Bronchial epithelial cell (primary cell): ENCODE measurements at regions not wholly inside any gene's neighbourhood (a gene's known extent, or its start where the extent isn't known, plus 50 kb on each side); places are given as distances from the start of the nearest gene placed in this dataset.

Experiments used
- DNase-seq: peaks from one replicate; pipeline ENCODE4 v3.0.0-alpha.2; 2010; ENCODE audit warnings: low read depth
- FAIRE-seq: peaks from 2 replicates; lab custom pipeline; 2011; peaks lifted over from hg19 to GRCh38; lab: Jason Lieb, UNC
- H3K27me3 ChIP-seq: 2 replicates; pipeline ENCODE4 v1.5.1; 2011; ENCODE audit warnings: low read length; ENCODE audit not compliant: control insufficient read depth, insufficient read depth
- H3K36me3 ChIP-seq: 2 replicates; pipeline ENCODE4 v1.5.1; 2011; ENCODE audit warnings: low read length; ENCODE audit not compliant: control insufficient read depth, insufficient read depth
- H3K4me3 ChIP-seq: 2 replicates; pipeline ENCODE4 v1.5.1; 2011; ENCODE audit warnings: mild to moderate bottlenecking, low read depth, low read length, control low read depth
- CTCF ChIP-seq: IDR thresholded peaks from 2 replicates; pipeline ENCODE4 v1.5.1; 2011; ENCODE audit warnings: mild to moderate bottlenecking, moderate library complexity, low read length, control low read depth, inconsistent platforms; ENCODE audit not compliant: insufficient read depth, severe bottlenecking

- FAIRE-seq = no peak
- Histone ChIP-seq H3K4me3 (no peak overlapping the region), H3K27me3 (no peaks in the 10 kb centered on the region), H3K36me3 (no peaks in the 10 kb centered on the region)
- DNase-seq = no peak
- no peak for TF ChIP-seq CTCF
Measured at GRCh38 chr13:34351134-34351533, 533.2 kb downstream of the RFC3 start.

- no peak for FAIRE-seq
- Histone ChIP-seq H3K27me3 (no peaks in the 10 kb centered on the region), H3K4me3 (no peak overlapping the region), H3K36me3 (no peaks in the 10 kb centered on the region)
- DNase-seq = peak; percentile 58
- no peak for TF ChIP-seq CTCF
Measured at GRCh38 chr13:34352958-34353357, 535.0 kb downstream of the RFC3 start.

DNA sequence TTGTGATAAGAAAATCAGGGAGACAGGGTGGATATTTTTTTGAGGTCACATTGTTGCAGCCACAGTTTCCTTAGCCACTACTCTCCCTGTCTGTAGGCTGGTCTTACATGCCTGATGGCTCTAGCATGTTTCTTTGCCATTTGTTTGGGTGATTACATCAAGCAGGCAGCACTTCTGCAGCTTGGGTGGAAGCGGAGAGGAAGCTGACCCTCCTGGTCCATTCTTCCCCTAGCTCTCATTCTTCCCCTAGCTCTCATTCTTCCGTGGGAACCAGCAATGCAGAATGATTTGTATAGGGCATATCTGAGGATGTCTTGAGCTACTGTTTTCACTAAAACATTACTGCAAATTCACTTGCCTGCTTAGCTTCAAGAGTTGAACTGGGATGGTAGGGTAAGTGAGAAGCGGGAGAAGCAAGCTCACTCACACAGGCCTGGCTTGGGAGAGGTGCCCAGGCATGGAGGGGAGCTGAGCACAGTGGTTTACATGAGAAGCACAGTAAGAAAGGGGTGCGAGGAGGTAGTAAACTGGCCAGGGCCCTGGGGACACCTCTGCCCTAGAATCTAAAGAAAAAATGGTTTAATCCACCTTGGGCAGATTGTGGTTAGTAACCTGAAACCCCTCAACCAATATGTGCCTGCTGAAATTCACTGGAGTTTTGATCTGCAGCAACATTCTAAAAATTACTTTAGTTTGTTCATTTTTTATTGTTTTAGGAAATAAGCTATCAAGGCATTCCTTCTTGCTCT lies 538.9 kb downstream of the RFC3 start:
- Histone ChIP-seq H3K36me3 (no peaks in the 10 kb centered on the region), H3K27me3 (no peaks in the 10 kb centered on the region), H3K4me3 (no peak overlapping the region)
- no peak for DNase-seq
- no peak for FAIRE-seq
- TF ChIP-seq CTCF = no peak

- TF ChIP-seq CTCF = no peak
- H3K36me3 ChIP-seq = no peaks in the 10 kb centered on the region
- H3K27me3 ChIP-seq = no peaks in the 10 kb centered on the region
- FAIRE-seq (no peak), DNase-seq (peak; percentile 77)
- no peak overlapping the region for H3K4me3 ChIP-seq
Measured at GRCh38 chr13:34357435-34358232, 539.7 kb downstream of the RFC3 start.

- no peak for TF ChIP-seq CTCF
- DNase-seq = peak; percentile 68
- FAIRE-seq = no peak
Measured at GRCh38 chr13:34358811-34359513, 541.0 kb downstream of the RFC3 start.

More at GRCh38 chr13:34358811-34359513, 541.0 kb downstream of the RFC3 start:
- H3K27me3 ChIP-seq = no peaks in the 10 kb centered on the region
- H3K4me3 ChIP-seq = no peak overlapping the region
- H3K36me3 ChIP-seq = no peaks in the 10 kb centered on the region
